CD4-positive, alpha-beta T cell (primary cell): ENCODE measurements at regions not wholly inside any gene's neighbourhood (a gene's known extent, or its start where the extent isn't known, plus 50 kb on each side); places are given as distances from the start of the nearest gene placed in this dataset.

Source experiments
- ATAC-seq: fragments of 200-7000 bp; cut with Tn5 transposase; one replicate; pipeline ENCODE4 v1.10.0; 2022; ENCODE audit warnings: mild to moderate bottlenecking; ENCODE audit not compliant: poor library complexity
- CTCF ChIA-PET: fragments of 350-600 bp; sonication (Branson Sonifier 250); formaldehyde crosslinking; loops from one replicate; lab custom pipeline; 2021; ENCODE audit warnings: antibody characterized with exemption, inconsistent platforms; lab: Charles Lee
- POLR2A ChIA-PET: fragments of 350-600 bp; sonication (Branson Sonifier 250); formaldehyde crosslinking; loops from one replicate; lab custom pipeline; 2021; ENCODE audit warnings: antibody characterized with exemption, inconsistent platforms; lab: Charles Lee
- DNase-seq, 14 experiments: peaks; one replicate each; pipeline ENCODE4 v3.0.0-alpha.2; 2013 to 2020; ENCODE audit warnings: mixed read lengths in 2 of 14
- H3K27ac ChIP-seq, 2 donors: one replicate each; pipeline versions ENCODE4 v1.5.1 to v1.7.0; 2013; ENCODE audit warnings: low read length in 2 of 2, low read depth in 1 of 2, mild to moderate bottlenecking in 1 of 2
- H3K27me3 ChIP-seq, 2 experiments: 1 replicate in 1 of 2; 2 replicates in 1 of 2; pipeline versions ENCODE4 v1.6.1 to v1.7.0; 2013; ENCODE audit warnings: low read length in 2 of 2, control low read depth in 1 of 2, mild to moderate bottlenecking in 1 of 2, moderate library complexity in 1 of 2; ENCODE audit not compliant: insufficient read depth in 2 of 2, control insufficient read depth in 1 of 2
- H3K36me3 ChIP-seq: one replicate; pipeline ENCODE4 v1.6.1; 2013; ENCODE audit warnings: low read length, control low read depth; ENCODE audit not compliant: insufficient read depth
- H3K4me1 ChIP-seq: one replicate; pipeline ENCODE4 v1.6.1; 2013; ENCODE audit warnings: low read length, control low read depth; ENCODE audit not compliant: insufficient read depth
- H3K4me3 ChIP-seq: one replicate; pipeline ENCODE4 v1.5.1; 2013; ENCODE audit warnings: mild to moderate bottlenecking, low read length, moderate library complexity
- H3K9me3 ChIP-seq, 2 experiments: 1 replicate in 1 of 2; 2 replicates in 1 of 2; pipeline versions ENCODE4 v1.6.1 to v1.7.0; 2013; ENCODE audit warnings: low read length in 2 of 2, mild to moderate bottlenecking in 2 of 2, control low read depth in 1 of 2, moderate library complexity in 1 of 2; ENCODE audit not compliant: control insufficient read depth in 1 of 2, insufficient read depth in 1 of 2
- H3K27ac Mint-ChIP-seq: one replicate; pipeline ENCODE4 v1.8.0; 2020; ENCODE audit warnings: mixed read lengths
- H3K27me3 Mint-ChIP-seq: one replicate; pipeline ENCODE4 v1.8.0; 2021; ENCODE audit warnings: mixed read lengths
- H3K36me3 Mint-ChIP-seq: one replicate; pipeline ENCODE4 v1.8.0; 2021; ENCODE audit warnings: low read depth, mixed read lengths
- H3K4me1 Mint-ChIP-seq: one replicate; pipeline ENCODE4 v1.8.0; 2021; ENCODE audit warnings: low read depth, mixed read lengths
- H3K4me3 Mint-ChIP-seq: one replicate; pipeline ENCODE4 v1.8.0; 2020; ENCODE audit warnings: mild to moderate bottlenecking, mixed read lengths
- H3K9me3 Mint-ChIP-seq: one replicate; pipeline ENCODE4 v1.8.0; 2020; ENCODE audit warnings: mixed read lengths
- intact Hi-C, 2 experiments: fragments of 100-400 bp; cut with DNase I in 1 of 2; cut with micrococcal nuclease in 1 of 2; formaldehyde crosslinking; loops; one replicate each; pipeline versions ENCODE4 v1.15.1 to v1.9.0; 2023 to 2025; cut with DNase I, micrococcal nuclease
- TF ChIP-seq, protein P1 (sequence below): fragments of 200-600 bp; IDR thresholded peaks from one replicate; pipeline ENCODE4 v1.8.0; 2022; ENCODE audit warnings: antibody characterized with exemption, mild to moderate bottlenecking

DNA sequence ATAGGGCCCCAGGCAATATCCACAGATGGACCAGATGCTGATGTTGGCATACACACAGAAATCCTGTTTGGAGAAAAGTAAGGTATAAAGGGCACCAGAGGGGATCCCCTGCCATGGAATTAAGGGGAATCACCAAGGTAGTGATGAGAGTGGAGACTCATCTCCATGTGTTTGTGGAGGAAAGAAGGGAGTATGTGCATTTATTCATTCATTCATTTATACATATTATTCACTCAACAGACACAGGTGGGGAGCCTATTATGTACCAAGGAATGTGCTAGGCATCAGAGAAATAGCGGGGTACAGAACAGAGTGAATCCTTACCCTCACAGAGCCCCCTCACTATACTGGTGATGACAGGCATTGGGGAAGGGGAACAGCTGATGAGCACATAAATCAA lies 116.8 kb upstream of the IL12B start:
- Histone ChIP-seq H3K27me3 (no peaks in the 10 kb centered on the region), H3K9me3 (no peaks in the 10 kb centered on the region), H3K4me3 (no peak overlapping the region), H3K4me1 (no peaks in the 10 kb centered on the region), H3K36me3 (no peaks in the 10 kb centered on the region), H3K27ac (no peak overlapping the region)
- DNase-seq = no peak
- Mint-ChIP-seq H3K9me3 (no peaks in the 10 kb centered on the region), H3K27me3 (no peaks in the 10 kb centered on the region), H3K4me1 (no peaks in the 10 kb centered on the region), H3K4me3 (no peak overlapping the region), H3K36me3 (no peaks in the 10 kb centered on the region), H3K27ac (no peak overlapping the region)
- CTCF ChIA-PET = no interaction called here
- intact Hi-C loops = loop anchor here in 1 of 2 experiments (5.0 to 10.0 kb wide), 2 partner anchors 292 to 470 kb away; partner anchors contain the start of gene ADRA1B
- POLR2A ChIA-PET = no interaction called here
- TF ChIP-seq, protein P1, sequence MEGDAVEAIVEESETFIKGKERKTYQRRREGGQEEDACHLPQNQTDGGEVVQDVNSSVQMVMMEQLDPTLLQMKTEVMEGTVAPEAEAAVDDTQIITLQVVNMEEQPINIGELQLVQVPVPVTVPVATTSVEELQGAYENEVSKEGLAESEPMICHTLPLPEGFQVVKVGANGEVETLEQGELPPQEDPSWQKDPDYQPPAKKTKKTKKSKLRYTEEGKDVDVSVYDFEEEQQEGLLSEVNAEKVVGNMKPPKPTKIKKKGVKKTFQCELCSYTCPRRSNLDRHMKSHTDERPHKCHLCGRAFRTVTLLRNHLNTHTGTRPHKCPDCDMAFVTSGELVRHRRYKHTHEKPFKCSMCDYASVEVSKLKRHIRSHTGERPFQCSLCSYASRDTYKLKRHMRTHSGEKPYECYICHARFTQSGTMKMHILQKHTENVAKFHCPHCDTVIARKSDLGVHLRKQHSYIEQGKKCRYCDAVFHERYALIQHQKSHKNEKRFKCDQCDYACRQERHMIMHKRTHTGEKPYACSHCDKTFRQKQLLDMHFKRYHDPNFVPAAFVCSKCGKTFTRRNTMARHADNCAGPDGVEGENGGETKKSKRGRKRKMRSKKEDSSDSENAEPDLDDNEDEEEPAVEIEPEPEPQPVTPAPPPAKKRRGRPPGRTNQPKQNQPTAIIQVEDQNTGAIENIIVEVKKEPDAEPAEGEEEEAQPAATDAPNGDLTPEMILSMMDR = no peak
- ATAC-seq = no peak

DNA sequence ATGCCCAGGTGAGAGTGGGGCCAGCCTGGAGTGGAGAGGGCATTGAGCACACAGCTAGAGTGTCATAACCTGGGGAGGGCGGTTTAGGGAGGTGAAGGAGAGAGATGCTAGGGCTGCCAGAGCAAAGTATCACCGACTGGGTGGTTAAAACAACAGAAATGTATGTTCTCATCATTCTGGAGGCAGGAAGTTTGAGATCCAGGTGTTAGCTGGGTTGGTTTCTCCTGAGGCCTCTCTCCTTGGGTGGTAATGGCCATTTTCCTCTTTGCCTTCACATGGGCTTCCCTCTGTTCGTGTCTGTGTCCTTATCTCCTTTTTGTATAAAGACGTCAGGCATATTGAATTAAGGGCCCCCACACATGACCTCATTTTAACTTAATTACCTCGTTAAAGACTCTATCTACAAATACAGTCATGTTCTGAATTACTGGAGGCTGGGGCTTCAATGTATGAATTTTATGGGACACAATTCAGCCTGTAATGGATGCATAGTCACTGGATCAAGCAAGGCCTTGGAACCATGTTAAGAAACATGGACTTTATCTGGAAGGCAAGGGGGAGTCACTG lies 118.6 kb upstream of the IL12B start:
- TF ChIP-seq, protein P1 = no peak
- no peaks in the 10 kb centered on the region for H3K36me3 Mint-ChIP-seq
- Histone ChIP-seq H3K27ac (no peak overlapping the region), H3K9me3 (no peaks in the 10 kb centered on the region), H3K4me1 (peaks cover 5% of the 10 kb centered on the region), H3K27me3 (no peaks in the 10 kb centered on the region), H3K36me3 (no peaks in the 10 kb centered on the region), H3K4me3 (no peak overlapping the region)
- intact Hi-C loops = loop anchor here in 1 of 2 experiments (5.0 to 10.0 kb wide), 2 partner anchors 294 to 468 kb away; partner anchors contain the start of gene ADRA1B
- no peaks in the 10 kb centered on the region for H3K27me3 Mint-ChIP-seq
- DNase-seq (no peak), ATAC-seq (no peak)
- ChIA-PET CTCF (no interaction called here), POLR2A (no interaction called here)
- no peaks in the 10 kb centered on the region for H3K9me3 Mint-ChIP-seq
- H3K4me3 Mint-ChIP-seq = no peak overlapping the region
- no peak overlapping the region for H3K27ac Mint-ChIP-seq
- H3K4me1 Mint-ChIP-seq = no peaks in the 10 kb centered on the region

DNA sequence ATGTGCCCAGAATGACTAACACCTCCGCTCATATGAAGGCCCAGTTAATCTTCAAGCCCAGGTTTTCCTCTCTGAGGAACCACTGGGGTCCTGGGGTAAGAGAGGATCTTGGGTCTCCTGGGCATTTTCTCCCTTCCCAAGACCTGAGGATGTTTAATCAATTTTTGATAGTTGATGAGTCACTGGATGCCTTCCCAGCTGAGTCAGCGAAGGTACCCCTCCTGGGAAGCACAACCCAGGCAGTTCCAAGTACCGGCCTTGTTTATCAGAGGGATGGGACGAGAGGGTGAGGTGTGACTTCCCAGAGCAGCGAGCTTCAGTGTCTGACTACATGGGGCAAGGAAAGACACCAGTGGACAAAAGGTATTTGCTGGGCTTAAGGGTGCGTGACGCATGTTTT lies 119.6 kb upstream of the IL12B start:
- Mint-ChIP-seq H3K36me3 (no peaks in the 10 kb centered on the region), H3K9me3 (no peaks in the 10 kb centered on the region), H3K4me3 (no peak overlapping the region), H3K27ac (no peak overlapping the region), H3K27me3 (peaks cover 4% of the 10 kb centered on the region), H3K4me1 (no peaks in the 10 kb centered on the region)
- POLR2A ChIA-PET = interaction anchor here (1.7 kb wide), 1 partner anchor 537 kb away, joined by 4 read pairs; no protein-coding TSS in a partner anchor
- TF ChIP-seq, protein P1 = no peak
- intact Hi-C loops = loop anchor here in 1 of 2 experiments (5.0 to 10.0 kb wide), 2 partner anchors 295 to 467 kb away; partner anchors contain the start of gene ADRA1B
- Histone ChIP-seq H3K4me1 (peaks cover 5% of the 10 kb centered on the region), H3K27ac (no peak overlapping the region), H3K4me3 (no peak overlapping the region), H3K27me3 (no peaks in the 10 kb centered on the region), H3K9me3 (no peaks in the 10 kb centered on the region), H3K36me3 (no peaks in the 10 kb centered on the region)
- CTCF ChIA-PET = no interaction called here
- DNase-seq (no peak), ATAC-seq (no peak)
